Stimulated activated CD8-positive, alpha-beta memory T cell treated with anti-CD3 and anti-CD28 coated beads, Interleukin-7, amount 100 ng/mL, for 4 hours (primary cell): ENCODE measurements at regions not wholly inside any gene's neighbourhood (a gene's known extent, or its start where the extent isn't known, plus 50 kb on each side); places are given as distances from the start of the nearest gene placed in this dataset.

ENCODE experiments used
- DNase-seq, 2 donors: peaks; one replicate each; pipeline ENCODE4 v3.0.0-alpha.2; 2020; ENCODE audit warnings: low read depth in 2 of 2

DNA sequence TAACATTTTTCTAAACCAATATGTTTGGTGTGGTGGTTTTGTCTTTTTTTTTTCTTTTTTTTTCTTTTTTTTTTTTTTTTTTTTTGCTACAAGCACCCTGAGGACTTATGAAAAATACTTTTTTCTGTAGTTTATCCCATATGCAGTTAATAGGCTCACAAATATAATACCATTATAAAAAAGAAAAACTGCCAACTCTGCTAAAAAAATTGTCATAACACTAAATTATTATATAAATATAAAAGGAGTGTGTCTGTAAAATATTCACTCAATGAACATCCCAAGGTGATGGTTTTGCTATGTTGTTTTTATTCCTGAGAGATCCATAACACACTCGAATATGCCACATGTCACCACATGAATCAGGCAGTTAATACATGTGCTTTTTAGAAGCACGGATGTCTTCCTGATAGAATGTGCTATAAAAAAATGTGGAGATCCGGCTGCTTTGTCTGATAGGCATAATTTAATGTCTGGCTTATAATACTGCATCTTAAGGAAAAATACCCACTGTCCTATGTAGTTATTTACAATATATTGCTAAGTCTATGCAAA is 110.7 kb upstream of the ZNF507 start:
- no peak for DNase-seq

DNA sequence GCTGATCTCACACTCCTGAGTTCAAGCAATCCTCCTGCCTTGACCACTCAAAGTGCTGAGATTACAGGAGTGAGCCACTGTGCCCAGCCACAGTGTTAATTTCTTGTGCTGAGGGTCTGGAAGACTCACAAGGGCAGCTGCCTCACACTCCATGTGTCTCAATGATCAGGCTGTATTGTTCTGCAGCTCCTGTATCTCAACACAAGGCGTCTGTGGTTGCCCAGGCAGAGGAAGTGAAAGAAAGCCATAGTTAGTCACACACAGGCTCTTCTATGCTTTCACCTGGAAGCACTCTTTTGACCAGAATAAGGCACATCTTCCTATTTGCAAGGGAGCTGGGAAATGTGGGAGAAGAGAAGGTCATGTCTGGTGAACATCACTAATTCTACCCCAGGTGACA is 107.3 kb upstream of the ZNF507 start:
- no peak for DNase-seq

DNA sequence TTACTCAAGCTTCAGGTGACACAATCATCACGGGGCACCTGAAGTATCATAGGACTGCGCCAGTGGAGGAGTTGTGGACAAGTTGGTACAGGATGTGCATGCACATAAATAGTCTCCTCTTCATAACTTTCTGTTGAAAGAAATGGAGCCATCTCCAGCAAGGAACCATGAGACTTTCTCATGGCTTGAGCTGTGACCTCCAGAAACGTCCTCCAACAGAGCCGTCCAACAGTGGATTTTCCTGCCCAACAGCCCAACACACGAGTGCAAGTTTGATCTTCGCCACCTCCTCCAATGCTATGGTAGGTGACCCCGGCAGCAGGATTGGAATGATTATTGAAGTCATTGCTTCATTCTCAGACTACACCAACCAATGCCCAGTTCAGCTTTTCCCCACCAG is 105.1 kb upstream of the ZNF507 start:
- DNase-seq: no peak

- DNase-seq: no peak
Measured at GRCh38 chr19:32241306-32241705, 104.1 kb upstream of the ZNF507 start.

DNA sequence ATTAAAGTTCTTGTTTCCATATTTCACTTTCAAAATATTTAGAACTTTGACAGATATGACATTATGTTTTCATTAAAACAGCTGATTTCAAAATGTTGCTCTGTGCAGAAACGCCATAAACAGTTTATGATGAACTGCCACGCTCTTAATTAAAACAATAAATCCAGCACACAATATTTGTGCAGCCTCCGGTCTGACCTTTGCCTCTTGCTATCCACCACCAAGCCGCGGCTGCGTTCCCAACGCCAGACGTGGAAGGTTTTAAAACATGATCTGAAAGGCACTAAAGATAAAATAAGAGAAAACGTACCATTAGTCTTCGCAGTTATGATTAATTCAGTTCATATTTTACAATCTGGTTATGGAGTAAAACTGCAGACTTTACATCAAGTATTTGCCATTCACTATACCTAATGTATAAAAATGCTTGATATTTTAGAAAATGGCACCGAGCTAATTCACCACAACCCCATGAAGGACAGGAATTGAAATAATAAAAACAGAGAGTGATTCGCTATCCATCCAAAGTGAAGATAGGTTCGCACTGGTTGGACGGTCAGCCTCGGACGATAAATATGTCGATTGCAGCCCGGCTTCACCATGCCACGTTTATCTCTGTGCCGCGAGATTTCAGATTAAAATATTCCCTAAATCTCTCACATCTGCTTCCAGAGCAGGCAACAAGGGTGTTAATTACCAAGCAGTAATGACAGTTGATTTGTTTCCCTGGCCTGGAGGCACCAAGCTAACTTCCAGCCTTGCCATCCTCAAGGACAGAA is 103.3 kb upstream of the ZNF507 start:
- no peak for DNase-seq

DNA sequence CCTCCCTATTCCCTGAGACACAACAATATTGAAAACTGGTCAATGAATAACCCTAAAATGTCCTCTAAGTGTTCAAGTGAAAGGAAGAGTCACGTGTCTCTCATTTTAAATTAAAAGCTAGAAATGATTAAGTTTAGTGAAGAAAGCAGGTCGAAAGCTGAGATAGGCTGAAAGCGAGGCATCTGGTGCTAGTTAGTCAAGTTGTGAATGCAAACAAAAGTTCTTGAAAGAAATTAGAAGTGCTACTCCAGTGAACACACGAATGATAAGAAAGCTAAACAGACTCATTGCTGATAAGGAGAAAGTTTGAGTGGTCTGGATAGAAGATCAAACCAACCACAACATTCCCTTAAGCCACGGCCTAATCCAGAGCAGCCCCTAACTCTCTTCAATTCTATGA is 99.4 kb upstream of the ZNF507 start:
- DNase-seq: no peak

DNA sequence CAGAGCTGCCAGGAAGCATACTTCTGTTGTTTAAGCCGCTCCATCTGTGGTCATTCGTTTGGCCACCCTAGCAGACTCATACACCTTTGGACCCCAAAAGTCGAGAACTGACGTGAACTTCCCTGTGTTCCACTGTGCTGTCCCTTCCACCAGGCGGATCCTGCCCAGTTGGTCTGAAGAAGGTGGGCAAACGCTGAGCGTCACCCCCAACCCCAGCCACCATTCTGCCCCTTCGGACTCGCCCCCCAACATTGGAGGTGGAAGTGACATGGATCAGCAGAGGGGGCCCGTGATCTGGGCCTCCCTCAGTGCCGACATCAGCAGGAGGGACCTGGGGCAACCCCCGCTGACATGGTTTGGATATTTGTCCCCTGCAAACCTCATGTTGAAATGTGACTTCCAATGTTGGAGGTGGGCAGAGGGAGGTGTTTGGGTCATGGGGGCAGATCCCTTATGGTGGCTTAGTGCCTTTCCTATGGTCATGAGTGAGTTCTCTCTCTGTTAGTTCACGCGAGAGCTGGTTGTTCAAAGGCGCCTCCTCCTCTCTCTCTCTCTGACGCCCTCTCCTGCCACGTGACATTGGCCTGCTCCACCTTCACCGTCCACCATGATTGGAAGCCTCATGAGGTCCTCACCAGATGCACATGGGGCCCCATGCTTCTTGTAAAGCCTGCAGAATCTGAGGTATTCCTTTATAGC is 93.6 kb upstream of the ZNF507 start:
- no peak for DNase-seq

- no peak for DNase-seq
Measured at GRCh38 chr19:32252333-32252669, 93.1 kb upstream of the ZNF507 start.

DNA sequence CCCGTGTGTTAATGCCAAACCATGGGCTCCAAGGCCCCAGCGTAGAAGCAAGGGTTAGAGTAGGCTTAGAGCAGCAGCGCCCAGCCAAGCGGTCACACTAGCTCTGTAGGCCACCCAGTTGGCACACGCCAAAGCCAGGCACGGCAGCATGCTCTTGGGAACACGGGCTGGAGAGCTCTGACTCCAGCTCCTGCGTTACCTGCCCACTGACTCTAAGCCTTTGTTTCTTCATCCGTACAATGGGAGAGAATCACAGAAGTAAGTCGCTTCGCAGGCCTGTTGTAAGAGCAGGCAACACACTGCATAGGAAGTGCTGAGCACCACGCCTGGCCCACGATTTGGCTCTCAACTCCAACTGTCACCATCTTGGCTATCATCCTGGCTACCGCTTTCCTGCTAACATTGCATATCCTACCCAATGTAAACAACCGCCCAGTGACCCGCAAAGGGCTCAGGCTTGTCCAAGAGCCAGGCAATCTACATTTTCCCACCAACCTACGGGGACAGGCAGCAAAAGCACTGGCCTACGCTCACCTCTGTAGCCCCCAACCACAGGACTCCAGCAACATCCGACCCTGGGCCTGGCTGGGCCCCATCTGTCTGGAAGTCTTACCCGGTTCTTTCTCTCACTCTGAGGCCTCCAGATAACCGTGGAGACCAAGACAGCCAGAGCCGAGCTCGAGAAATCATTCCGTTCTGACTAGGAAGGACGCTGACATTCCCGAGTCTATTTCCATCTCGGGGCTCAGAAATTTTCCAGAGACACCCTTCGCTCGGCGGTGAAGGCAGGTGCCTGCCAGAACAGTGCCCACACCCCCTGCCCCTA is 91.5 kb upstream of the ZNF507 start:
- no peak for DNase-seq

DNA sequence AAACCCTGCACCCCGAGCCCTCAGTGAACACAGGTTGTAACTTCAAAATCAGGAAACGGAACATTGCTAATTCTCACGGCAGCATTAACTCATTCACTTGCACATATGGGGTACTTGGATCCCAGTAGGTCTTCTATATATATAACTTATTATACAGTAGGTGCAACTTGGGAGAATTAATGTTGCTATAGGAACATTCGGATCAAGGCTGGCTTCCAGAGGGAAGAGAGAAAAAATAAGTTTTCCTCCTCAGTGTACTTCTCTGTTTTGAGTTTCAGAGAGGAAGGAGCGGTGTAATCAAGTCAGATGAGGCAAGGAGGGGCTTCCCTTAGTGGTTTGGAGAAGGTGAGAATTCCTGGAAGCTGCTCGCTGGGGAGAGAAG is 90.9 kb upstream of the ZNF507 start:
- DNase-seq: no peak

GRCh38 chr19:32255536-32256295 is 89.7 kb upstream of the ZNF507 start:
- DNase-seq: no peak

DNA sequence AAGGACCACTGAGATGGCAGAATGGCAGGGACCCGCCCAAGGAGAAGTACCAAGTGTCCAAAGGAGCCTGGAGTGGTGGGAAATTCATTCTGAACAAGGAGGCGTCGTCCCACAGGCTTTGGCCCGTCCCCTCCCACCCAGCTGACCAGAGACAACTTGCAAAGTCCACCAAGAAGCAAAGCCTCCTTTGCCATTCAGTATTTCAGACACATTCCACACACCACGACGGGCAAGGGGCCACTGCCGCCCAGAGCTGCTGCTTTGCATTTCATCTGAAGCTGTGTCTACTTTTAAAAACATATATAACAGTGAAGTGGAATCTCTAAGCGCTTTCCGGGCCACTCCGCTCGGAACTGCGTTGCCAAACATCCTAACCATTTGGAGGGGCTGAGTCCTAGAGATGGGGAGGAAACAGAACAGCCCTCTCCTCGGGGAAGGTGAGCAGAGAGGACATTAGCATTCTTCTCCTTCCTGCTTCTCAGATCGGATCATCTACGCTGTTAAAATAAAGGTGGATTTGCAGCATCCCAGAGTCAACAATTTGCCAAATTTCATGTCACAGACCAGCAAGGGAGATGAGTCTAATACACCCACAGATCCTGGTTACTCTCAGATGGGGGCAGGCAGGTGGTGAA is 89.0 kb upstream of the ZNF507 start:
- no peak for DNase-seq

GRCh38 chr19:32257326-32258073 is 87.9 kb upstream of the ZNF507 start:
- DNase-seq: no peak

- DNase-seq: no peak
Measured at GRCh38 chr19:32258167-32258566, 87.2 kb upstream of the ZNF507 start.

- DNase-seq: no peak
Measured at GRCh38 chr19:32264568-32264967, 80.8 kb upstream of the ZNF507 start.

DNA sequence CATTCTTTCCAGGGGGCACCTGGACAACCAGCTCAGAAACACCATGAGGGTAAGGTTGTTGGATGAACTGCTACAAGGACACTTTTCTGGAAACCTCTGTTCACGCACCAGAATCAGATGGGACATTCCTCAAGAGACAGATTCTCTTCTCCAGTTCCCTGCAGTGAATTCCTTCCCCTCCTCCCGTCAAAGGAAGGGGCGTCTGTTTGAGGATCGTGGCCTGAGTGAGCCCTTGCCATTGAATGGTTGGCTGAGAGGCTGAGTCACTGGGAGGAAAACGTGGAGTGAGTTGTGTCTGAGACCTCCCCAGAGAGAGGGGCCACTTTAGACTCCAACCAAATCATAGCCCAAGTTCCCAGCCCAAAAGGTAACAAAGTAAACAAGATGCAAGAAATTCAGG is 79.4 kb upstream of the ZNF507 start:
- DNase-seq: no peak

- DNase-seq: no peak
Measured at GRCh38 chr19:32266460-32266859, 79.0 kb upstream of the ZNF507 start.

GRCh38 chr19:32268381-32268780 is 77.0 kb upstream of the ZNF507 start:
- no peak for DNase-seq

GRCh38 chr19:32269831-32270230 is 75.6 kb upstream of the ZNF507 start:
- DNase-seq: no peak

DNA sequence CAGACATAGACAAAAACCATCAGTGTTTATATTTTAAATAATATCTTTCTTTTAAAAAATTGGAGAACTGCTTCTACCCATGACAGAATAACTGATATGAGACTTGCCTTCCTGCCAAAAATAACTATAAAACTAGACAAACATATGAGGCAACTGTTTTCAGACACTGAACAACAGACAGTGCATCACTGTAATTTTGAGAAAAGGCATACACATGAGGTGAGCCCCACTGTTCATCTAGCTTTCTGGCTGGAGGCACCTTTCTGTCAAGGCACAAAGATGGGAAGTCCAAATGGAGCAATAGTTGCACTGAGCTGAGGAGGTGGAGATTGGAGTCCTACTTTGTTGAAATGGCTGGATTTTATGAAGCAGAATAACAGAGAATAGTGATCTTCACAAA is 71.9 kb upstream of the ZNF507 start:
- DNase-seq: no peak

DNA sequence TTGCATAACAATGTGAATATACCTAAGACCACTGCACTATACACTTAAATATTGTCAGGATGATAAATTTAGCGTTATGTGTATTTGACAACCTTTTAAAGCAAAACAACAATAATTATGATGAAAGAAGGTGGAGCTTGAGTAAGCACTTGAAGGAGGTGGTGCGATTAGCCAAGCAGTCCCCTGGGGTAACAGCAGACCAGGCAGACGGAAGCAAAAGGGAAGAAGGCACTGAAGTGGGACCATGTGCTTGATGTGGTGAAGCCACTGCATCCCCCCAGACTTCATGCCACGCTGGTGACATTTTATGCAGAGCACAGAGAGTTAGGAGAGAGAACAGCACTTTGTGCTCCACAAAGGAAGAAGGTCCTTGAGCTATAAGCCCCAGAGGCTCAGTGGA is 58.3 kb upstream of the ZNF507 start:
- DNase-seq: no peak
